LNCAP (cell line): ENCODE measurements at regions not wholly inside any gene's neighbourhood (a gene's known extent, or its start where the extent isn't known, plus 50 kb on each side); places are given as distances from the start of the nearest gene placed in this dataset.

Experiments used
- TF ChIP-seq, protein P1 (sequence below): fragments of 450-650 bp; IDR thresholded peaks from 2 replicates; pipeline ENCODE4 v1.5.1; 2017; ENCODE audit warnings: mild to moderate bottlenecking

DNA sequence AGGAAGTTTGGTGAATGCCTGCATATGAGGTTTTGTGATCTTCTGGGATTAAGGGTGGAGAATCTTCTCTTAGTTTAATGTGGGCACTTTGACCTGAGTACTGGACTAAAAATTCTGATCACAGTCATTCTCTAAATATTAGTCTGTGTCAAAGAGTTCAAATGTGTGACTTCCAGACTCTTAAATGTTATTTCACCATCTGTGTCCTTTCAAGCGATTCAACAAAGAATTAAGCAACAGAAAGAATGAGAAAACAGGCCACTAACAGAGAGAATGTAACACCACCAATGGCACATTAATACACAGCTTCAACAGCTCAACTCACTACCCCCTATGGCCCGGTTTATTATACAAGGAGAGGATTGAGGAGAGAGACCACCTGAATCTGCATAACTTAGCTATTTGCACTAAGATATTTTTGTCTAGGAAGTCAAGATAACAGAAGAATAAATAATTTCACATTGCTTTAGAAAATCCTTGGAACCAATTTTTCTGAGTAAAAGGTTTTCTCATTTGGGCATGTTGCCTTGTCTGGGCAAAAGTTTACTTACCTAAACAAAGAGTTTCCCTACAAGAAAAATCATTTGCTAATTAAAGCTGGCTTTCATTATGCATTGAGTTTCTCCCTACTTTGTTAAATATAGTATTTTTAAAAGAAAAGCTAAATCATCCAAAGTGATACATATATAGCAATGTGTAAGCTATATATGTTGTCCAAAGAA is 1313.7 kb downstream of the NCAM2 start:
- TF ChIP-seq, protein P1, sequence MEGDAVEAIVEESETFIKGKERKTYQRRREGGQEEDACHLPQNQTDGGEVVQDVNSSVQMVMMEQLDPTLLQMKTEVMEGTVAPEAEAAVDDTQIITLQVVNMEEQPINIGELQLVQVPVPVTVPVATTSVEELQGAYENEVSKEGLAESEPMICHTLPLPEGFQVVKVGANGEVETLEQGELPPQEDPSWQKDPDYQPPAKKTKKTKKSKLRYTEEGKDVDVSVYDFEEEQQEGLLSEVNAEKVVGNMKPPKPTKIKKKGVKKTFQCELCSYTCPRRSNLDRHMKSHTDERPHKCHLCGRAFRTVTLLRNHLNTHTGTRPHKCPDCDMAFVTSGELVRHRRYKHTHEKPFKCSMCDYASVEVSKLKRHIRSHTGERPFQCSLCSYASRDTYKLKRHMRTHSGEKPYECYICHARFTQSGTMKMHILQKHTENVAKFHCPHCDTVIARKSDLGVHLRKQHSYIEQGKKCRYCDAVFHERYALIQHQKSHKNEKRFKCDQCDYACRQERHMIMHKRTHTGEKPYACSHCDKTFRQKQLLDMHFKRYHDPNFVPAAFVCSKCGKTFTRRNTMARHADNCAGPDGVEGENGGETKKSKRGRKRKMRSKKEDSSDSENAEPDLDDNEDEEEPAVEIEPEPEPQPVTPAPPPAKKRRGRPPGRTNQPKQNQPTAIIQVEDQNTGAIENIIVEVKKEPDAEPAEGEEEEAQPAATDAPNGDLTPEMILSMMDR, result no peak

DNA sequence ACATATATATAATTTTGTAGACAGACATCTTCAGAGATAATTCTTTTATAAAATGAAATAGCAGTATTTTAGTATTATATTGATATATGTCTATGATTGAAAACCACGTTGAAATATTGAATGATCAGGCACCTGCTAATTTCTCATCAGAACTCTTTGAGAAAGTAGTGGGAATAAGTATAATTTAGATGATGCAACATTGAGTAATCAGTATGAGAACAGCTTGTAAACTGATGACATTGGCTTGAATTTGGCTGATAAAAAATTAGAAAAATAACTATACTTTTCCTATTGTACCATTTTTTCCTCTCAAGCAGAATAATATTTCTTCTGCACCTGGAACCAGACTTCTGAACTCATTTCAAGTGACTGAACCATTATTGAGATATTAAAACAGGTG is 1316.8 kb downstream of the NCAM2 start:
- TF ChIP-seq, protein P1, result no peak

DNA sequence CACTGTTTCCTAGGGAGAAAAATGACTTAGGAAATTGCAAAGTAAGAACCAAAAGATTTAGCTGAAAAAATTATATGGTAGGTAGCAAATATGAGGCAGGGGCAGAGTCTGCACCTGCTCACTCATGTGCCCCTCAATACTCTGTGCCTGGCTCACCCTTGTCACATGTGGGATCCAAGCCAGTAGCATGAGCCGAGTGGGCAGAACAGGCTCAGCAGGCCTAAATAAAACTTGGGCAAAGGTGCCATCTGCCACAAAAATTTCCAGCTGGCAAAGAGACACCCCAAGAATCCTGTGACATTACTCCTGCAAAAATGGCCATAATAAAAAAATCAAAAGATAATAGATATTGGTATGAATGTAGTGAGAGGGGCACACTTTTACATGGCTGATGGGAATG is 1321.2 kb downstream of the NCAM2 start:
- TF ChIP-seq, protein P1, result no peak

DNA sequence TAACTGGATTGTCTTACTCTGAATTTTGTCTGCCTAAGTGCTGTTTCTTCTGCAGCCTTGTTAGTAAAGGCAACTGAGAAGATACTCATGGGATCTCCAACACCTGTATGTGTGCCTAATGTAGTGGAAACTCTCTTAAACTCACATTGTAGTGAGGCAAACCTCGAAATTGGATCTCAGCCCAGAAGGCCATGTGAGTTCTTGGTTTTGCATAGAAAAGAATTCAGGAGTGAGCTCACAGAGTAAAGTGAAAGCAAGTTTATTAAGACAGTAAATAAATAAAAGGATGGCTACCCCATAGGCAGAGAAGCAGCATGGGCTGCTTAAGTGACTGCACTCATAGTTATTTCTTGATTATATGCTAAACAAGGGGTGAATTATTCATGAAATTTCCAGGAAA is 1344.7 kb downstream of the NCAM2 start:
- TF ChIP-seq, protein P1, result no peak

DNA sequence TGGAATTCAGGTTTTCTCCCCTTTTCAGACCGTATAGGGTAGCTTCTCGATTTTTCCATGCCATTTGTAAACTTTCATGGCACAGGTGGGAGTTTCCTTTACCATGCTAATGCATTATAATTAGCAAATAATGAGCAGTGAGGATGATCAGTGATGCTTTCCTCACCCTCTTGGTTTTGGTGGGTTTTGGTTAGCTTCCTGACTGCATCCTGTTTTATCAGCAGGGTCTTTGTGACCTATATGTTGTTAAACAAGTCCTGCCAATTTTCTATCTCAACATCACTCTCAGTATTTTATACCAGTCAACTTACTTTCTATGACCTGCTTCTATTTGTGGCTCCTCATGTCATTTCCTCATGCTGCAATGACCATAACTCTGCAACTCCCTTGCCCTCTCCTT is 1345.1 kb downstream of the NCAM2 start:
- TF ChIP-seq, protein P1, result no peak

DNA sequence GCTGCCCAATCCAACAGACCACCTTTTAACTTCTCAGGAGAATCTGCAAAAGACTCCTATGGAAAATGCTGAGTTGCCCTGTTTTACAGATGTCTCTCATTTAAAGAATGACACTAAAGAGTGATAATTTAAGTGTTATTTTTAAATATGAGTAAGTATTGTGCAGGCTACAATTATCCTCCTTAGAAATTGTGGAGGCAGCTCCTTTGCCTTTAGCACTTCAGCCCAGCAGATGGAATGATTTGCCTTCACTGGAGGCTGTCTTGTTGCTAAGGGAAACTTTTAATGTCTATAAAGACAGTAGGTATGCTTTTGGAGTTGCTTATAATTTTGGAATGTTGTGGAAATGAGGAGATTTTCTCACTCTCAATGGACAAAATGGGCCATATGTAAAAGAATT is 1345.5 kb downstream of the NCAM2 start:
- TF ChIP-seq, protein P1, result no peak

DNA sequence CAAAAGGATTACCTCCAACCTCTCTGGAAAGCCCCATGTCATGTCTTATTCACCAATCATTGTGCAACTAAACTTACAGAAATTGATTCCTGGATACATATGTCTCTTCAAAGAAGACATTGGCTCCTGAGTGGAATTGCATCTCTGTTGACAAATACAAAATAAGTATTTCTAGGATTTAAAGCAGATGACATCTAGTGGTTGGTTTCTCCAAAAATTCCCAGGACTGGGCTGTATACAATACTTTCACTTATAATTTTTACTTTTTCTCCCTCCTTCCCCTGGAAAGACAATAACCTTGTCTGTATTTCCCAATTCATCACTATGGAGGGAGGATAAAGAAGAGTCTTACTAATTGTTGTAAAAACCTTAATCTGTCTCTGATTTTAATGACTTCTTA is 1347.4 kb downstream of the NCAM2 start:
- TF ChIP-seq, protein P1, result no peak

DNA sequence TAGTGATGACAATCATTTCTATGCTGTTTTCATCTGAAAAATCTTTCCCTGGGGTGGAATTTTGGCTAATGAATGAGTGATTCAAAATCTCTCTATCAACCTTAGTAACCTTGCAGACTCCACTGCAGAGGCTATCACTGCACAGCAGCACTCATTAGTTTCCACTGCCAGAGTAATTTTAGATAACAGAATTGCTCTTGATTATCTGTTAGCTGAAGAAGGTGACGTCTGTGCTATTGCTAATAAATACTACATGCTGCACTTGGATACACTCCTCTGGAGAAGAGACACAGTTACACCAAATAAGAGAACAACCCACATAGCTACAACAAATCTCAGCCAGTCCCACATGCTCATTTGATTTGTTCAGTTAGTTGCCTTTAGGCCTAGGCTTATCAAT is 1348.4 kb downstream of the NCAM2 start:
- TF ChIP-seq, protein P1, result no peak
